GM06990 (cell line): ENCODE measurements at regions not wholly inside any gene's neighbourhood (a gene's known extent, or its start where the extent isn't known, plus 50 kb on each side); places are given as distances from the start of the nearest gene placed in this dataset.
"Not testable (repeated sequence)": the region's sequence is repeated elsewhere in the genome, so short reads cannot be mapped to it uniquely, and the experiment has no call there.

Source experiments
- DNase-seq: peaks from one replicate; pipeline ENCODE4 v3.0.0-alpha.2; 2011; ENCODE audit not compliant: insufficient read length; ENCODE audit errors: extremely low read depth
- H3K27me3 ChIP-seq: replicated peaks from 2 replicates; pipeline ENCODE4 v1.6.0; 2011; ENCODE audit warnings: low read length; ENCODE audit not compliant: control insufficient read depth, insufficient read depth
- H3K36me3 ChIP-seq: 2 replicates; pipeline ENCODE4 v1.5.1; 2011; ENCODE audit warnings: low read length; ENCODE audit not compliant: control insufficient read depth, insufficient read depth
- H3K4me3 ChIP-seq: replicated peaks from 2 replicates; pipeline ENCODE4 v1.5.1; 2011; ENCODE audit warnings: low read depth, mild to moderate bottlenecking, control low read depth, low read length
- TF ChIP-seq, protein P1 (sequence below): IDR thresholded peaks from 2 replicates; pipeline ENCODE4 v1.5.1; 2011; ENCODE audit warnings: low read length, control low read depth, mild to moderate bottlenecking, inconsistent platforms; ENCODE audit not compliant: insufficient read depth, poor library complexity, severe bottlenecking

DNA sequence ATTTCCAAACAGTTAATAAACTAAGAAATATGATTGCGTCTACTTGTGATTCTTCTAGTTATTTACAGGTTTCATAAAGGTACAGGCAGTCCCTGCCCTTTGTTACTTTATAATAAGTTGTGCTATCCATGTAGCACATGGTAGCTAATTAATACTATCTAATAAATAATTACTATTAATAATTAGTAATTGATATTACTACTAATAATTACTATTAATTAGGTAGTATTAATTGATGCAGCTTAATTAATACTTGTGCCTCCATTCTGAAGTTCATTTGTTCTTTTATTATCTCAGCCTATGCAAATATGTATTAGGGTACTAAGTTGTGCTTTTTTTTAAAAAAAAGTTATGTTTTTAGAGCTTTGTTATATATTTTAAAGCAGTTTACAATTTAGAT, 92.3 kb upstream of the TRHDE start:
- no peak for DNase-seq
- Histone ChIP-seq H3K4me3 (no peak overlapping the region), H3K36me3 (no peaks in the 10 kb centered on the region), H3K27me3 (no peaks in the 10 kb centered on the region)
- TF ChIP-seq, protein P1, sequence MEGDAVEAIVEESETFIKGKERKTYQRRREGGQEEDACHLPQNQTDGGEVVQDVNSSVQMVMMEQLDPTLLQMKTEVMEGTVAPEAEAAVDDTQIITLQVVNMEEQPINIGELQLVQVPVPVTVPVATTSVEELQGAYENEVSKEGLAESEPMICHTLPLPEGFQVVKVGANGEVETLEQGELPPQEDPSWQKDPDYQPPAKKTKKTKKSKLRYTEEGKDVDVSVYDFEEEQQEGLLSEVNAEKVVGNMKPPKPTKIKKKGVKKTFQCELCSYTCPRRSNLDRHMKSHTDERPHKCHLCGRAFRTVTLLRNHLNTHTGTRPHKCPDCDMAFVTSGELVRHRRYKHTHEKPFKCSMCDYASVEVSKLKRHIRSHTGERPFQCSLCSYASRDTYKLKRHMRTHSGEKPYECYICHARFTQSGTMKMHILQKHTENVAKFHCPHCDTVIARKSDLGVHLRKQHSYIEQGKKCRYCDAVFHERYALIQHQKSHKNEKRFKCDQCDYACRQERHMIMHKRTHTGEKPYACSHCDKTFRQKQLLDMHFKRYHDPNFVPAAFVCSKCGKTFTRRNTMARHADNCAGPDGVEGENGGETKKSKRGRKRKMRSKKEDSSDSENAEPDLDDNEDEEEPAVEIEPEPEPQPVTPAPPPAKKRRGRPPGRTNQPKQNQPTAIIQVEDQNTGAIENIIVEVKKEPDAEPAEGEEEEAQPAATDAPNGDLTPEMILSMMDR: no peak

DNA sequence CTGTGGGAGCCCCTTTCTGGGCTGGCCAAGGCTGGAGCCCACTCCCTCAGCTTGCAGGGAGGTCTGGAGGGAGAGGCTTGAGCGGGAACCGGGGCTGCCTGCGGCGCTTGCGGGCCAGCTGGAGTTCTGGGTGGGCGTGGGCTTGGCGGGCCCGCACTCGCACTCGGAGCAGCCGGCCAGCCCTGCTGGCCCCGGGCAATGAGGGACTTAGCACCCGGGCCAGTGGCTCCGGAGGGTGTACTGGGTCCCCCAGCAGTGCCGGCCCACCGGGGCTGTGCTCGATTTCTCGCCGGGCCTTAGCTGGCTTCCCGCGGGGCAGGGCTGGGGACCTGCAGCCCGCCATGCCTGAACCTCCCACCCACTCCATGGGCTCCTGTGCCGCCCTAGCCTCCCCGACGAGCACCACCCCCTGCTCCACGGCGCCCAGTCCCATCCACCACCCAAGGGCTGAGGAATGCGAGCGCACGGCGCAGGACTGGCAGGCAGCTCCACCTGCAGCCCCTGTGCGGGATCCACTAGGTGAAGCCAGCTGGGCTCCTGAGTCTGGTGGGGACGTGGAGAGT, 87.1 kb upstream of the TRHDE start:
- H3K27me3 ChIP-seq, H3K36me3 ChIP-seq, H3K4me3 ChIP-seq: not testable (repeated sequence)

DNA sequence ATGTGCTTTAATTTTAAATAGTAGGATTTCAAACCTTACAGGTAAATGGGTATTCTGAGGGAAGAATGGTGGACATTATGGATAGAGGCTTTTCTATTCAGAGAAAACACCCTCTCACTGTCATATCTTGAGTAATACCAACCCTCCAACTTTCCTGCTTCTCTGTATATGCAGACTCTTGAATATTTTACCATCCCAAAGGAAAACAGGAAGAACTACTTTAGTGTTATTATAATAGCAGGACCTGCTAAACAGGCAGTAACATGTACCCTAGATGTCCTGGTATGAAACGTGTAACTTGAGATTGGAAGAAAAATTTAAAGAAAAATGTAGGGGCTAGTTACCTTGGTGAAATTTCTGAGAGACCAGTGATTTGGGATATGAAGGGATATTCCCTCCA, 82.9 kb upstream of the TRHDE start:
- no peak for DNase-seq
- Histone ChIP-seq H3K36me3 (no peaks in the 10 kb centered on the region), H3K4me3 (no peak overlapping the region), H3K27me3 (no peaks in the 10 kb centered on the region)
- TF ChIP-seq, protein P1: no peak

More for the DNA sequence above, 87.1 kb upstream of the TRHDE start:
- DNase-seq: not testable (repeated sequence)

DNA sequence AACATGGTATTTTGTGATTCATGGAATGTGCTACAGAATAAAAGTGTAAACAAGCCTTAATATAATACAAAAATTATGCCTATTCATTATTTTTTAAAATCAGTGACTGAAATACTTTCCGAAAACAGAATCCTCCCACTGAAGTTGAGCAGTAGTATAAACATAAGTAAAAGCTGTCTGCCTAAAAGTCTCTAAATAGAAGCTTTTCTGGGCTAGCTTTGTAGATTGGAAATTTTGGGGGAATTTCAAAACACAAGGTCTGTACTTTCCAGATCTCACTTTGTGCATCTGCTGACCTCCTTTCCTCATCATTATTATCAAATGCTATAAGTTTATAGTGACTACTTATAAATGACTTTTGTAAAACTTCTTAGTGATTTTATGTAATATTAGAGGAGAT, 80.4 kb upstream of the TRHDE start:
- DNase-seq: peak; percentile 12
- Histone ChIP-seq H3K27me3 (no peaks in the 10 kb centered on the region), H3K4me3 (no peak overlapping the region), H3K36me3 (no peaks in the 10 kb centered on the region)
- TF ChIP-seq, protein P1: no peak

DNA sequence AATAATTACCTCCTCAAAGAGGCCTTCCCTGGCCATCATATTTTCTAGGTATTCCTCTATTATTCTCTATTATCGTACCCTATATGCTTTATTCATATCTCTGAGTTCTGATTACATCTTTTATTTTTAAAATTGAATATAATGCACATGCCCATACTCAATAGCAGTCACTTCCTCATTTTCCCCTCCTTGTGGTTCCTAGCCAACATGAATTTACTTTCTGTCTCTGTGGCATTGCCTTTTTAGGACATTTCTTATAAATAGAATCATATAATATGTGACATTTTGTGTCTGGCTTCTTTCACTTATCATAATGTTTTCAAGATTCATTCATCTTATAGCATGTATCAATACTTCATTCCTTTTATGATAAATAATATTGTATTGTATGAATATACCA, 74.4 kb upstream of the TRHDE start:
- Histone ChIP-seq H3K4me3 (no peak overlapping the region), H3K27me3 (no peaks in the 10 kb centered on the region), H3K36me3 (no peaks in the 10 kb centered on the region)
- TF ChIP-seq, protein P1: no peak
- no peak for DNase-seq

DNA sequence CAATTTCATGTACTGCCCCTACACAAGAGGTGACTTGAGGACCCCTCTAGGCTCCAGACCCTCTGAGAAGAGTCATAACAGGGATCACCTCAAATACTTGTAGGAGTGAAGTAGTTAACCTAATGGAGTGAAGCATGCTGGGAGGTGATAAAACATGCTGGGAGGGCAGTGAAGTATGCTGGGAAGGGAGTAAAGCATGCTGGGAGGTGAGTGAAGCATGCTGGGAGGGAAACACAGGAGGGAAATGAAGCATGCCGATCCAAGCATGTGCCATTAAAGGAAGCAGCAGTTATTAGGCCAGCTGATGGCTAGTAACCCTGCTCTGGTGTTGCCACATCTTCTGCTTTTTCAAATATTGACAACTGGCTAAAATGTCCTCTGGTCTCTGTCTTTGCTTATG, 70.7 kb upstream of the TRHDE start:
- TF ChIP-seq, protein P1: no peak
- no peaks in the 10 kb centered on the region for H3K27me3 ChIP-seq
- no peaks in the 10 kb centered on the region for H3K36me3 ChIP-seq
- DNase-seq: no peak
- H3K4me3 ChIP-seq: no peak overlapping the region
